Mucosa of gallbladder (tissue), 1 donor: ENCODE measurements at regions not wholly inside any gene's neighbourhood (a gene's known extent, or its start where the extent isn't known, plus 50 kb on each side); places are given as distances from the start of the nearest gene placed in this dataset.
"Not testable (repeated sequence)": the region's sequence is repeated elsewhere in the genome, so short reads cannot be mapped to it uniquely, and the experiment has no call there.

Source experiments
- DNase-seq: peaks from one replicate; pipeline ENCODE4 v3.0.0-alpha.2; 2020; ENCODE audit warnings: low spot score
- donor health status: DM: no; HTN: no; CAD: no.

GRCh38 chr10:57961487-57961886 is 306.2 kb downstream of the IPMK start:
- no peak for DNase-seq

GRCh38 chr10:57960406-57960805 is 307.3 kb downstream of the IPMK start:
- DNase-seq, result no peak

DNA sequence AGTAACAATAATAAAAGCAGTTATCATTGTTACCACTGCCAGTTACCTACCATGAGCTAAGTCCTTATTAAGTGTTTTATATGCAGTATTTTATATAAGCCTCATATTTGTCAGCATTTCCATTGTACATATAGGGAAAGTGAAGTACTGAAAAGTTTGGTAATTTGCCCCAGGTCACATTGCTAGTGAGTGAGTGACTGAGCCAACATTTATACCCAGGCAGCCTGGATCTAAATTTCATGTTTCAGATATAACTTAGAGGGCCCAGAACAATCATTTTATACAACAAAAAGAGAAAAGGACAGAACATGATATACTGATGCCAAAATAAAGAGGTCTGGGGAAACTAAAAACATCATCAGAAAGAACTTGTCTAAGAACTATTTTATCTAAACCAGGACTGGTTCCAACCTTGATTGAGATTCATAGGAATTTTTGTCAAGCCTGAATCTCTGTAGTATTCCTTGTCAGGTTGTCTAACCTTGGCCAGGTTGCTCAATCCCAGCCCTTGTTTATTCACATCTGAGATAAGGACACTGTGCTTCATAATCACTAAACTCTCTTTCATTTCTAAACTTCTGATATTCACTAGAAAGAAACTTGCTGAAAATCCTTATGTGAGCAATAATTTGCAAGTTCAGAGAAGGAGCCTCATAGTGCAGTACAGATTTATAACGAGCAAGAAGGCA is 308.2 kb downstream of the IPMK start:
- peak; percentile 14 for DNase-seq

GRCh38 chr10:57955076-57955475 is 312.6 kb downstream of the IPMK start:
- no peak for DNase-seq

GRCh38 chr10:57952741-57953140 is 315.0 kb downstream of the IPMK start:
- no peak for DNase-seq

DNA sequence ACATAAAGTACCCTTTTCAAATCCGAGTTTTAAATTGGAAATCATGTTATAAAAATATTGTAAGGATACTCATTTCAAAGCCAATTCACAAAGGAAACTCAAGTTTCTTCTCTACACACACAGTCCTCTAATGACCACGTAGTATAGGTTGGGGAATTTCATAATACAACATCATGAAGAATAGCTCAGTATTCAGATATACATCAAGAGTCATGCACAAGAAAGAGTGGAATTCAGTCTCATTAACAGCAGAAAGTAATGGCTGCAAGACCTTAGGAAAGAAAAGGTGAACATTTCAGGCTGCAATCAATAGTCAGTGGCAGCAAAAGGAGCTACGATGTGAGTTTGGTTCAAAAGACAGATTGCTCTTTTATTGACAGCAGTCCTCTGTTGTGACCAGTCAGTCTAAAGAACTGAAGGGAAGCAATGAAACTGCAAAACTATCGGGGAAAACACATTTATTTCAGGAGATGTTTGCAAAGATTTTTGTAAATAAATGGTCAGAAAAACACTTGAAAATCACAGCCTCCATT is 317.2 kb downstream of the IPMK start:
- no peak for DNase-seq

DNA sequence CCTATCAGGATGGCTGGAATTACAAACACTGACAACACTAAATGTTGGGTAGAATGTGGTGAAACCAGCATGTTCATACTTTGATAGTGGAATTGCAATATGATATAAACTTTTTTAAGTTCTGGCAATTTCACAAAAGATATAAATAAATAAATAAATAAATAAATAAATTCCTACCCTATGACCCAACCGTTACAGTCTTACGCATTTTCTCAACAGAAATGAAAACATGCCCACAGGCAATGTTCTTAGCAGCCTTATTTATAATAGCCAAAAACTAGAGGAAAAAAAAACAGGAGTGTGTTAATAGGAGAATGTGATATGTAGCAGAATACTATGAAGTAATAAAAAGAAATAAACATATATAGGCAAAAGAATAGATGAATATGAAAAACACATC is 318.9 kb downstream of the IPMK start:
- no peak for DNase-seq

DNA sequence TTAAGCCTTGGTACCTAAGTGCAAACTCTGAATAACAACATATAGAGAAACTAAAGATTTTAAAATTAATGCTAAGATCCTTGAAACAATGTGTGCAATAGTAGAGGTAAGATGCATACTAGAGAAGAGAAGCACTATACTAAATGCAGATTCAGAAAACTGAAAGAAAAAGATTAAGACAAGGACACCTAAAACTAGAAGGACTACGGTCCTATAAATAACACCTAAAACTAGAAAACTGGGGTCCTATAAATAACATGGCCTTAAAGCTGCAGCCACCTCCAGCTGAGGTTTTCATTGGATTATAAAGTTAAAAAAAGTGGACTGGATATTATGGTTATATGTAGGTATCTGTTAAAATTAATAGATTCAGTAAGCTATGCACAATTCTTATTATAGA is 320.9 kb downstream of the IPMK start:
- DNase-seq, result no peak

- DNase-seq, result no peak
These were observed 324.0 kb downstream of the IPMK start for GRCh38 chr10:57943701-57944100.

GRCh38 chr10:57925045-57925444 is 342.6 kb downstream of the IPMK start:
- DNase-seq, result no peak

DNA sequence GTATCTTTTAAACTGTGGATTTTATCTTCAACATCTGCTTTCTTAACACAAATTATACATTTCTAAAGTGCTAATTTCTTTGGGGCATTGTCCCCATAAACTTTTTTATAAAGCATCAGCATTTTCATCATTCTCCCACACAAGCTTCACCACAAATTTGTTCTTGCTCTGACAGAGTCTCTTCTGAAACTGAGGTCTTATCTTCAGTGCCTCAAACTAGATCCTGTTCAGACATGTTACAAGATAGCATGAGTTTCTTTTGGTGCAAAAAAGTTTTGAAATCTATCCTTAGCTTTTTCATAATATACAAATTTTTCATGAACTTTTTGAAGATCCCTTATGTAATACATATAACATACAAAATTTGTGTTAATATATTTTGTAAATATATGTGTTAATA is 346.6 kb downstream of the IPMK start:
- no peak for DNase-seq

- no peak for DNase-seq
These were observed 347.8 kb downstream of the IPMK start for GRCh38 chr10:57919864-57920263.

DNA sequence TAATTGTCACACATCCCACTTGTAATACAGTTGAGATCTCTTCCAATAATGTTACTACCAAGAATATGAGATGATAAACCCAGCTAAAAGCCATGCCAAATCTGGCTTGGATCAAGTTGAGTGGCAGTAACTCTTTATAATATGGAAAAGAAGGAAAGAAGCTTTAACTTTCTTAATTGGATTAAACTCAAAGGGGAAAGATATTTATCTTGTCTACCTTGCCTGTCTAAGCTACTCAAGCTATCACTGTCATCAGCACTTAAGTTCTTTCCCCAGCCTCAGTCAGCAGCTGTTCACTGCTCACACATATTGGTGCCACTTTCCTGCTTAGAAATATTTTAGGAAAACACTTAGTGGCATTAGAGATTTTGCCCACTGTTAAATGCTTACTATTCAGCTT is 350.7 kb downstream of the IPMK start:
- DNase-seq, result no peak

- DNase-seq, result no peak
These were observed 361.8 kb downstream of the IPMK start for GRCh38 chr10:57905861-57906260.

DNA sequence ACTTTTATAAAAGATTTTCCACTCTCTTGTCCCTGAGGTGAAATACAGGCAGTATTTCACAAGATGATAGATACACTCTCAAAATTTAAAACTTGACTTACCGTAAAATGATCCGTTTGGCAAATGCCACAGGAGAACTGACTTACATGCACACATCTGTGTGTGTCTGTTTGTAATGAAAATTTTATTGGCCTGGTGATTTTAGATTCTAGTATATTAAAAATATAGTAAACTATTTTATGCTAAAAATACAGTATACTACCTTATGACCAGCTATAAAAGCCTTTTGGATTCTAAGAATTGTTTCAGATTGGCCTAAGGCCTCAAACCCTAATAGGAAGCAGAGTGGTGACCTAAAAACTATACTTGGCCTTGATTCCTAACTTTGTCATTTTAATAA is 362.7 kb downstream of the IPMK start:
- no peak for DNase-seq

DNA sequence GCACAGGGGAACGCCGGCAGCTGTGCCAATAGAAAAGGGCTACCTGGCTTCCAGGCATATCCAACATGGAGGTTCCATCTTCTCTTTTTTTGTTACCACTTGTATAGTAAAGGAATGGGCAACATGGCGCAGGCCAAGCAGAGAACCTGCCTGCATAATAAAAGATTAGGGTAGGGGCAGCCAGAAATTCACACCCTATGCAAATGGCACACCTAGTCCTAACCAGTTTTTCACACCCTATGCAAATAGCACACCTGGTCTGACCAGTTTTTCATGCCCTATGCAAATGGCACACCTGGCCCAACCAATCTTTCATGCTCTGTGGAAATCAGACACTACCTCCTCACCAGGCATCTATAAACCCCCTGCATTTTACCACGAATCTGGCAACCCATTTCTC is 369.5 kb downstream of the IPMK start:
- DNase-seq, result peak; percentile 77

GRCh38 chr10:57897611-57898010 is 370.1 kb downstream of the IPMK start:
- no peak for DNase-seq

- DNase-seq, result no peak
These were observed 373.3 kb downstream of the IPMK start for GRCh38 chr10:57894361-57894760.

DNA sequence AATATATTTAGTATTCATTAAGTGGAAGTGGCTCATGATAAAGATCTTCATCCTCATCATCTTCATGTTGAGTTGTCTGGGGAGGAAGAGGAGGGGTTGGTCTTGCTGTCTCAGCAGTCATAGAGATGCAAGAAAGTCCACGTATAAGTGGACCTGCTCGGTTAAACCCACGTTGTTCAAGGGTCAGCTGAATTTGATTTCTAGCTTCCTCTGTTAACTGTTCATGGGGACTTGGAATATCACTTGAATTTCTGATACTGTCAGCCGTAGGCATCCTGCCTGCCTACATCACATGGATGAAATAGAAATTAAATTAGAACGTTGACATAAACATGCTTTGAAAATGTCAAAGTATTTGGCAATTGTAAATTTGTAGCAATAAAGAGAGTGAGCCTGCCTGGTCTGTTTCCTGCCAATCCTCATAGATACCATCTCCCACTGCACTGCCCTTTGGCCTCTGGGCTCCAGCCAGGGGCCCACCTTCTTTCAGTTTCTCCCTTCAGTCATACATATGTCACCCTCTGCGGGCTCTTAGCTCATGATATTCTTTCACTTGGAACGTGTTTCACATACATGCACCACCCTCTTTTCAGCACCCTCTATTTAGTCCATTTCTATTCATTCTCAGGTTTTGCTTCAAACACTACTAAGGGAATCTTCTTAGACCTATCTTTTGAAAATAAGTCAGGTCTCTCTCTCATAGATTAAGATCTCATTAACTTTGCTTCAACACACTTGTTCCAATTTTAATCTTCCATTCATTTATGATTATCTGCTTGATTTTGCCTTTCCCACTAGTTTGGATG is 376.3 kb downstream of the IPMK start:
- DNase-seq, result no peak

- DNase-seq, result no peak
These were observed 377.0 kb downstream of the IPMK start for GRCh38 chr10:57890691-57891090.

- DNase-seq, result not testable (repeated sequence)
These were observed 382.1 kb downstream of the IPMK start for GRCh38 chr10:57885618-57885968.

GRCh38 chr10:57884965-57885617 is 382.6 kb downstream of the IPMK start:
- DNase-seq, result no peak

- DNase-seq, result no peak
These were observed 383.3 kb downstream of the IPMK start for GRCh38 chr10:57884407-57884806.
